GM18498 (cell line): ENCODE measurements at regions not wholly inside any gene's neighbourhood (a gene's known extent, or its start where the extent isn't known, plus 50 kb on each side); places are given as distances from the start of the nearest gene placed in this dataset.
"Not testable (repeated sequence)": the region's sequence is repeated elsewhere in the genome, so short reads cannot be mapped to it uniquely, and the experiment has no call there.

Source experiments
- ATAC-seq: cut with Tn5 transposase; IDR thresholded peaks from one replicate; pipeline ENCODE4 v1.9.1; 2021; ENCODE audit warnings: mild to moderate bottlenecking, moderate library complexity; ENCODE audit not compliant: unreplicated experiment

GRCh38 chr7:156397249-156397648 is 243.3 kb upstream of the RNF32 start:
- no peak for ATAC-seq

- no peak for ATAC-seq
Observed at GRCh38 chr7:156389116-156389692, 251.4 kb upstream of the RNF32 start.

GRCh38 chr7:156386097-156386496 is 254.5 kb upstream of the RNF32 start:
- no peak for ATAC-seq

- no peak for ATAC-seq
Observed at GRCh38 chr7:156384706-156385105, 255.9 kb upstream of the RNF32 start.

GRCh38 chr7:156383526-156383925 is 257.0 kb upstream of the RNF32 start:
- ATAC-seq, result no peak

GRCh38 chr7:156380261-156380660 is 260.3 kb upstream of the RNF32 start:
- ATAC-seq, result no peak

- no peak for ATAC-seq
Observed at GRCh38 chr7:156379324-156380070, 261.1 kb upstream of the RNF32 start.

GRCh38 chr7:156378806-156379205 is 261.8 kb upstream of the RNF32 start:
- ATAC-seq, result no peak

- no peak for ATAC-seq
Observed at GRCh38 chr7:156376317-156376716, 264.3 kb upstream of the RNF32 start.

GRCh38 chr7:156374335-156374734 is 266.2 kb upstream of the RNF32 start:
- ATAC-seq, result no peak

- ATAC-seq, result not testable (repeated sequence)
Observed at GRCh38 chr7:156369929-156370328, 270.6 kb upstream of the RNF32 start.

- no peak for ATAC-seq
Observed at GRCh38 chr7:156368053-156368843, 272.3 kb upstream of the RNF32 start.

- no peak for ATAC-seq
Observed at GRCh38 chr7:156363751-156364150, 276.8 kb upstream of the RNF32 start.

GRCh38 chr7:156360835-156361234 is 279.7 kb upstream of the RNF32 start:
- no peak for ATAC-seq

- no peak for ATAC-seq
Observed at GRCh38 chr7:156356551-156356950, 284.0 kb upstream of the RNF32 start.

- no peak for ATAC-seq
Observed at GRCh38 chr7:156353352-156353751, 287.2 kb upstream of the RNF32 start.

- ATAC-seq, result not testable (repeated sequence)
Observed at GRCh38 chr7:156347703-156348248, 292.8 kb upstream of the RNF32 start.

GRCh38 chr7:156347132-156347531 is 293.4 kb upstream of the RNF32 start:
- no peak for ATAC-seq

GRCh38 chr7:156344595-156344994 is 296.0 kb upstream of the RNF32 start:
- ATAC-seq, result no peak

GRCh38 chr7:156334636-156335035 is 305.9 kb upstream of the RNF32 start:
- no peak for ATAC-seq

GRCh38 chr7:156327916-156328315 is 312.7 kb upstream of the RNF32 start:
- no peak for ATAC-seq

GRCh38 chr7:156327474-156327873 is 313.1 kb upstream of the RNF32 start:
- ATAC-seq, result no peak
